Stimulated activated CD8-positive, alpha-beta memory T cell treated with anti-CD3 and anti-CD28 coated beads, Interleukin-4, amount 100 ng/mL, for 4 hours (primary cell): ENCODE measurements at regions not wholly inside any gene's neighbourhood (a gene's known extent, or its start where the extent isn't known, plus 50 kb on each side); places are given as distances from the start of the nearest gene placed in this dataset.
"Not testable (repeated sequence)": the region's sequence is repeated elsewhere in the genome, so short reads cannot be mapped to it uniquely, and the experiment has no call there.

ENCODE experiments used
- DNase-seq, 2 donors: peaks; one replicate each; pipeline ENCODE4 v3.0.0-alpha.2; 2020; ENCODE audit warnings: low read depth in 2 of 2, low spot score in 1 of 2

DNA sequence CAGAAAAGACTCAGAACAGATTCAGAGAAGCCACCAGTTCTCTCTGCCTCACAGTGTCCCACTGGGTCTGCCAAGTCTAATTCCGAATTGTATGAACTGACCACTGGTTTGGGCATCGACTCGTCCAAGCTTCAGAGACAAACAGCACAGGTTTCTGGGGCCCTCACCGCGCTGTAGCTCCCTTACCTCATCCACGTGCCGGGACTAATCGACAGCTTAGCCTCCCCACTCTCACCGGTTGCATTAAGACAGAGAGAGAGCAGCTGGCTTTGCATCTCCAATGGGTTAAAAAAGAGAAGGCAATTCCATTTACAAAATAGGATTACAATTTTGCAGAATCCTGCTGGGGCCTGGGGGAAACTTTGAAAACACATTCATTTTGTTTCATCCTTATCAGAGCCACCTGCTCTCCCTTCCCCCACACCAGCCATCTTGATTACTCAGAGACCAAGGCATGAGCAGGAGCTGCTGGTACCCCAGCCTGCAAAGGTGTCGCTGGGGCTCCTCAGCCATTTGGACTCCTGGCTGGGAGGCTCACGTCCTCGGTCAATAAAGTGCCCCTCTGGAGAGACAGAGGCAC, 95.3 kb upstream of the RPL38 start:
- no peak for DNase-seq

DNA sequence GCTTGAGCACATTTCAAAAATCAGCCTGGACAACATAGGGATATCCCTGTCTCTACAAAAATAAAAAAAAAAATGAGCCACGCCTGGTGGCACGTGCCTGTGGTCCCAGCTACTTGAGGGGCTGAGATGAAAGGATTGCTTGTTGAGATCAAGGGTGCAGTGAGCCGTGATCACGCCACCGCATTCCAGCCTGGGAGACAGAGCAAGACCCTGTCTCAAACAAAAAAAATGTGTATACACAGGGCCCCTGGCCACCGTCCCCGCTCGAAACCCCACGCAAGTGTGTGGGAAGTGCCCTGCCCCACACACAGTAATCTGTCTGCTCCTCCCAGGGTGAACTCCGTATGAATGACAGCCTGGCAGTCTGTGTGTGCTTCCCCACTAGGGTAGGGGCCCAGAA, 93.0 kb upstream of the RPL38 start:
- DNase-seq = no peak

- no peak for DNase-seq
These were observed 90.2 kb upstream of the RPL38 start for GRCh38 chr17:74113326-74113725.

DNA sequence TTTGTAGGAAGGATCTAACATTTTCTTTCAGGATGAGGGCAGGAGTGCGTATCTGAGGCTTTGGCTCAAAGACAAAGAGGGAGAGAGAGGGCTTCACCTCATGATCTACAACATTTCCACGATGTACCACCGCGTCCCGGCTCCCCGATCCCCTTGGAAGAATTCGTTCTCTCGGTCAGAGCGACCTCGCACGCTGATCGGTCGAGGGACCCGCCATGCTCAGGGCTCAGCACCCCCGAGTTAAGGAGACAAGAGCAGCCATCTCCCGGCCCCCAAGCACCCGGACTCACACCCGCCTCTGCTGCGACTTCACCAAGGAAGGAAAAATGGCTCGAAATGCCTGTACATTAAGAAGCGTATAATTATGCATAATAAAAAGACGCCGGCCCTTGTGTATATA, 89.5 kb upstream of the RPL38 start:
- DNase-seq = no peak

DNA sequence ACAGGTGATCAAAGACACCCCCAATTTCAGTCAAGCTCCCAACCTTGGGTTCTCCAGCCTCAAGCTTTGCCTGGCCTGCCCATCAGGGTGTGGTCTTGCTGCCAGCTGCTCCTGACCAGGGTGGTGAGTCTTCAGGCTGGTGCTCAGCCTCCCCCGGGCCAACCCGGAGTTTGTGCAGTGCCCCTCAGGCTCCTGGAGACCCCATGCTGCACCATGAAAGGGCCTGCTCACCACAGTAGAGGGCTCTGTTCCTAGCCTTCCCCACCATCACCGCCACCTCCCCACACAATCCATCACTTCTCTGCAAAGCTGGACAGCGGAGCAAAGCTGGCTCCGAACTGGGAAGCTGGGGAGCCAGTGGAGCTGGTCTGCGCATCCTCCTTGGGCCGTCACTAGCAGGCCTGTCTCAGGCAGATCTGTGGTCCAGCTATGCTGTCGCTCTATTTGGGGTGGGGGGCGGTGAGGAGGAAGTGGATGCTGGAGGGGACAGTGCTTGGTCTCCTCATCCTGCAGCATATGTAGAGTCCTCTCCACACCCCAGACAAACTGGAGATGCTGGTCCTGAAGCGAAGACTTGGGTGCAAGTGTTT, 88.5 kb upstream of the RPL38 start:
- no peak for DNase-seq

- DNase-seq = no peak
These were observed 87.9 kb upstream of the RPL38 start for GRCh38 chr17:74115586-74115985.

DNA sequence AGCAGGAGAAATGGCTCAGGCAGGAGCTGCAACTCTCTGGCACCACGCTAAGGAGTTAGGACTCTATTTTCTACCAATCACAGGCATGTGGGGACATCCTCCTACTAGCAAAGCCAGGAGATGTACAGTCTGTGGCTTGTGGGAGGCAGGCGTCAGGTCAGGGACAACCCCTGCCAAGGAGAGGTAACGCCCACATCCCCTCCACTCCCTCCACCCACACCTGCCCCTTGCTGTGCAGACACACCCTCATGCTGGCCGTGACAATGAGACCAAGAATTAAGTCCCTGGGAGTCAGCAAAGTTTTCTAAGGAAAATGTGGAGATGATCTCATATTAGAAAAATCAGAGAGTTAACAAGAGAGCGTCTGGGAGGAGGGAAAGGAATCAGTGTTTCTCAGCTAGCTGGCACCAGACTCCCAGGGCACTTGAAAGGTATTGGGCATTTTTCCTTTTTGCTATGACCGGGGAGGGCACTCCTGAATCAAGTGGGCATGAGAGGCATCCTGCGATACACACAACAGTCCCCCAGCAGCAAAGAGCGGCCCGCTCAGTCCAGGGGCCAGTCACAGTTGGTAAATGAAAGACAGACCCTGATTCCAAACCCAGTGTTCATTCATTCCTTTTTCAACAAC, 87.3 kb upstream of the RPL38 start:
- no peak for DNase-seq

DNA sequence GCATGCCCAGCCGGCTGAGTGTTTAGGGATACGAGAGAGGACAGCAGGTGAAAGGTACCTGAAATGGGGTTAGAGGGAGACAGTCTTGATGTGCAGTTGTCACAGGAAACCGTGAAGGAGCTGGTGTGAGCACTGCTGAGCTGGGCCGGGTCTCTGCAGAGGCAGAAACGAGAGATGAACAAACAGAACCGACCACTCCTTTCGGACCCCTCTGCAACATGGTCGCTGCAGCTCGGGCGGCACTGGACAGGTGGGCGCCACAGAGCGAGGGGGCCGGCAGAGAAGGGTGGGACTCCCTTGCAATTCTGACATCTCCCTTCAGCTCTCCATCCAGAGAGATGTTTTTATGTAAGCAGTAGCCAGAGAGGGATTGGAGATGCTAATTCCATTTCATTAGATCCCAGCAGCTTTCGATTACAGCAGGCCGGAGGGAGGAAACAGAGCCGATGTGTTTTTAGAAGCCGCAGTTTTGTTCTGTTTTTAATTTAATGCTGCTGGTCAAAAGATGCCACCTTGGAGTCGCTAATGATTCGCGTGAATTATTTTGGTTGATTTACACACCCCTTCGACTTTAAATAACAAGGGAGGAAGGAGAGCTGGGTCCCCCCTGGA, 86.3 kb upstream of the RPL38 start:
- no peak for DNase-seq

DNA sequence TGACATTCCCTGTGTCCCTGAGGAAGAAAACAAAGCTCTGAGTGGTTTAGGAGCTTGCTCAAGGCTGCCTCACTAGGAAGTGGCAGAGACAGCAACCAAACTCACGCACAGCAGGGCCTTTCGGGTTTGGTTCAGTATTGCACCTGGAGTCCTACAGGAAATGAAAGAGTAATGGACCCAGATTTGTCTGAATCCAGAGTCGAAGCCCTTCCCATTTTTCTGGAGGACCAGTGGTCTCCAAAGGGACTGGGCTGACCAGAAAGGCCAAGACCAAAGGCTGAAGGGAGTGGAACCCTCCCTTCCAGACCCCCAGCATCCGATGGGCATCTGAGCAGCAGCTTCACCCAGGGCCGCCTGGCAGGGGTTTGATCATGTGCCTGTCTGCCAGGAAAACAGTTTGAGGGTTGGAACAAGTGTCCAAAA, 85.5 kb upstream of the RPL38 start:
- DNase-seq = no peak

- no peak for DNase-seq
These were observed 85.0 kb upstream of the RPL38 start for GRCh38 chr17:74118504-74118903.

DNA sequence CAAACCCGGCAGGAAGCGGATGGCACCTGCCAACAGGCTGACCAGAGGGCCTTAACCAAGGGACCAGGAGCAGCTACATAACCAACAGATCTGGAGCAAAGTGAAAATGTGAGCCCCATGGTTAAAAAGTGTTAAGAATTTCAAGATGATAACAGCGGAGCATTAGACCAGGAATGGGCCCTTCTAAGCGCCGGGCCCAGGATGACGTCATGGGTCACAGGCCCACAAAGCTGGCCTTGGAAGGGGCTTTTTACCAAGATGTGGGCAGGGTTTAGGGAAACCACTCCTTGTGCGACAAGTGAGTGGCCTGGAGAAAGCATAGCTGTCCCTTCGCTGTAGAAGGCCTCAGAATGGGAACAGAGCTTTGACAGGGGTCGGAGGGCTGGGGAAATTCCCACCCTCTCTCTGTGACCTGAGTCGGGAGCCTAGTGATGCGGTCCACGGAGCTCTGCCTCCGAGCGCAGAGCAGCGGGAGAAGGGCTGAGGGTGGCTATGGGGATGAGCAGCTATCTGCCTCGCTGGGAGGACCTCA, 84.4 kb upstream of the RPL38 start:
- no peak for DNase-seq

DNA sequence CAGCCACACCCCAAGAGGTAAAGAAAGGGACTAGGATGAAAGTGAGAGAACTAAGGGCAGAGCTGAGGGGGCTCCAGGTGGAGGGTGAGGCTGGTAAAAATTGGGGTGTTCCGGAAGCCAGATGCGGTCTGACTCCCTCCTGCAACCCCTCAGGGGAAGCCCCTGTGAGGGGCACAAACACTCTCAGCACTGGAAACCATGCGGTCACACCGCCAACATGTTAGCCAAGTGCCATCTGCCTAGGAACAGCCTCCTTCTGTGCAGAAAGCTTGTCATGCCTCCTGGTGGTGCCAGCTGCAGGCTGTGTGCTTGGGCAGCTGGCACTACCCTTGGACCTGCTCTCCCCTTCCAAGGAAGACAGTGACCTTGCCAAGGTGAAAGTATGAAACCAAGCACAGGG, 83.5 kb upstream of the RPL38 start:
- no peak for DNase-seq

DNA sequence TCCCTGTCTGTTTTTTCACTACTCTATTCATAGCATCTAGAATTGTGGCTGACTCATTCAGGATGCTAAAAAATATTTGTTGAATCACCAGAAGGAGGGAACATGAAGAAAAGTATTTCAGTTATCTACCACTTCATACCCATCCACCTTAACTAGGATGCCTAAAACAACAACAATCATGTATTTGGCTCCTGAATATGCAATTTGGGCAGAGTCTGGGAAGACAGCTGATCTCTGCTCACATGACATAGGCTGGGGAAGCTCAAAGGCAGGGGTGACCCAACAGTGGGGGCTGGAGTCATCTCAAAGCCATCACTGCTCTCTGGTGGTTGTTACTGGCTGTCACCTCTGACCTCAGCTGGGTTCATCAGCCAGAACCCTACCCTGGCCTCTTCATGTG, 80.1 kb upstream of the RPL38 start:
- no peak for DNase-seq

GRCh38 chr17:74123866-74124444, 79.5 kb upstream of the RPL38 start:
- no peak for DNase-seq

DNA sequence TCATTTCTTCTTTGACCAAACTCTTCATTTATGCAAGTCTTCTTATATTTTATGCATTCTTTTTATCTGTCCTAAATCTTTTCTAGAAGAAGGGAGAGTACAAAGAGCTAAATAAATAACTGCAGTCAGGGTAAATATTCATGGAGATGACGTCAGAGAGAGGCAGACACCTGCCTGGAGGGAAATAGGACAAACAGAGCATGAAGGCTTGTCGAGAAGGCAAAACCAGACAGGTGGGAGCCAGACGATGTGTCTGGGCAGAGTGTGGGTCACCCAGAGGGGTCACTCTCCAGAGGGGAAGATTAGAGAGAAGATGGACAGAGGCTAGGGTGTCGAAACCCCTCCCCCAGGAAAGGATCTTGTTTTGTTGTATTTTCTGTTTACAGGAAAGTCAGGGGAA, 78.3 kb upstream of the RPL38 start:
- DNase-seq = no peak

GRCh38 chr17:74126179-74126900, 77.1 kb upstream of the RPL38 start:
- DNase-seq = no peak

GRCh38 chr17:74126959-74127358, 76.5 kb upstream of the RPL38 start:
- no peak for DNase-seq

DNA sequence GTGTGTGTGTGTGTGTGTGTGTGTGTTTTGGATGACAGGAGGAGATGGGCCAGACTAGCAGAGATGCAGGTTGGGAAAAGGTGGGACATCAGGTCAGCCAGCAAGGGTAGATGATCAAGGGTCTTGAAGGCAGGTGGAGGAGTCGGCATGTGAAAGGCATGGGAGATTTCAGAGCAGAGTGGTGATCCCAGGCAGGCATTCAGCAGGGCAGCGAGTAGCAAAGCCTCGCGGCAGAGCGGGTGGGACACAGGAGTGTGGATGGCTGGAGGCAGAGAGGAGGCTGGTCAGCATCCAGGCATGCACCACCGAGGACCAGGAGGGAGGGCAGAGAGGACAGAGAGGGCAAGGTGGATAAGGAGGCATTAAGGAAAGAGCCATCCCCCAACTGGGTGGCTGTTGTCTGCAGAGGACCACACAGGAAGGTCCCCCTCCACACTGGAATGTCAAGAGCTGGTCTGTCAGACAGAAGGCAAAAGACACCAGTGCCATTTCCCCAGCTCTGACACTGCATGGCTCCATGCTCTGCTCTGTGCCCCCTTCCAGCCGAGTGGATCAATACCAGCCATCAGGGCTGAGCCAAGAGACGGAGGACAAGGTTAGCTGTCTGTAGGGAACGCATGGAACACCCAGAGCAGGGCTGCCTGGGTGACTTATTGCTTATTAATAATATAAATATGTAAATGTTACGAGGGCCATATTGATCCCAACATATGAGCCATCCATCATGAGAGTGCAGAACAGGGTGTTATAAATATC, 74.8 kb upstream of the RPL38 start:
- DNase-seq = no peak

- DNase-seq = not testable (repeated sequence)
These were observed 73.7 kb upstream of the RPL38 start for GRCh38 chr17:74129800-74130199.

- no peak for DNase-seq
These were observed 73.2 kb upstream of the RPL38 start for GRCh38 chr17:74130276-74130675.

- no peak for DNase-seq
These were observed 72.6 kb upstream of the RPL38 start for GRCh38 chr17:74130841-74131240.
